SK-N-SH (cell line): ENCODE measurements at regions not wholly inside any gene's neighbourhood (a gene's known extent, or its start where the extent isn't known, plus 50 kb on each side); places are given as distances from the start of the nearest gene placed in this dataset.

Source experiments
- CTCF ChIA-PET: fragments of 300-600, 350-600 bp; formaldehyde crosslinking; extraction: SDS; loops from one replicate; lab custom pipeline; 2021; lab: Yijun Ruan, JAX
- POLR2A ChIA-PET: fragments of 350-600 bp; sonication (Branson Sonifier 250); formaldehyde crosslinking; extraction: SDS; loops from one replicate; lab custom pipeline; 2020; ENCODE audit warnings: antibody characterized with exemption, inconsistent platforms; lab: Yijun Ruan, JAX
- DNase-seq: peaks from one replicate; pipeline ENCODE4 v3.0.0; 2012
- H2AFZ ChIP-seq: fragments of 200-600 bp; sonication (generic); 2 replicates; pipeline ENCODE4 v1.8.1; 2016; ENCODE audit warnings: antibody characterized with exemption, mild to moderate bottlenecking, low read depth
- H3F3A ChIP-seq: fragments of 200-600 bp; sonication (generic); replicated peaks from 2 replicates; pipeline ENCODE3; 2016; ENCODE audit warnings: antibody characterized with exemption, mild to moderate bottlenecking; ENCODE audit not compliant: insufficient read depth
- H3K27ac ChIP-seq, 2 experiments: fragments of 200-500 bp in 1 of 2; fragments of 200-600 bp in 1 of 2; sonication (Bioruptor generic) in 1 of 2; sonication (generic), shearing (Covaris generic) in 1 of 2; 2 replicates each; pipeline versions ENCODE4 v1.5.1 to v1.6.1; 2014 to 2016; ENCODE audit warnings: low read depth in 2 of 2, inconsistent platforms in 1 of 2, low read length in 1 of 2, mild to moderate bottlenecking in 1 of 2, mixed read lengths in 1 of 2
- H3K27me3 ChIP-seq: fragments of 200-600 bp; sonication (generic), shearing (Covaris generic); 2 replicates; pipeline ENCODE4 v1.6.1; 2016; ENCODE audit warnings: mixed run types; ENCODE audit not compliant: insufficient read depth
- H3K36me3 ChIP-seq, 2 experiments: fragments of 200-500 bp in 1 of 2; fragments of 200-600 bp in 1 of 2; sonication (Bioruptor generic) in 1 of 2; sonication (generic) in 1 of 2; replicated peaks in 1 of 2; 2 replicates each; pipeline versions ENCODE3 to v1.5.1; 2014 to 2016; ENCODE audit warnings: low read length in 1 of 2, mild to moderate bottlenecking in 1 of 2; ENCODE audit not compliant: insufficient read depth in 2 of 2, control insufficient read depth in 1 of 2
- H3K4me1 ChIP-seq, 2 experiments: fragments of 200-500 bp in 1 of 2; fragments of 200-600 bp in 1 of 2; sonication (Bioruptor generic) in 1 of 2; sonication (generic), shearing (Covaris generic) in 1 of 2; 2 replicates each; pipeline versions ENCODE4 v1.5.1 to v1.6.1; 2014 to 2016; ENCODE audit warnings: low read depth in 1 of 2, low read length in 1 of 2, mixed run types in 1 of 2; ENCODE audit not compliant: insufficient read depth in 2 of 2, control insufficient read depth in 1 of 2
- H3K4me2 ChIP-seq: fragments of 200-600 bp; sonication (generic), shearing (Covaris generic); 2 replicates; pipeline ENCODE4 v1.6.1; 2017; ENCODE audit warnings: mixed run types
- H3K4me3 ChIP-seq, 2 experiments: fragments of 200-500 bp in 1 of 2; fragments of 200-600 bp in 1 of 2; sonication (Bioruptor generic) in 1 of 2; sonication (generic), shearing (Covaris generic) in 1 of 2; 2 replicates each; pipeline versions ENCODE4 v1.5.1 to v1.8.1; 2014 to 2016; ENCODE audit warnings: low read depth in 2 of 2, inconsistent platforms in 1 of 2, low read length in 1 of 2, mild to moderate bottlenecking in 1 of 2, mixed read lengths in 1 of 2, moderate library complexity in 1 of 2
- H3K79me2 ChIP-seq: fragments of 200-600 bp; sonication (generic); 2 replicates; pipeline ENCODE4 v1.8.1; 2017; ENCODE audit warnings: mild to moderate bottlenecking; ENCODE audit not compliant: insufficient read depth
- H3K9ac ChIP-seq: fragments of 200-600 bp; sonication (generic); 2 replicates; pipeline ENCODE4 v1.6.1; 2017; ENCODE audit warnings: mixed run types
- H3K9me2 ChIP-seq: fragments of 200-600 bp; sonication (generic); 2 replicates; pipeline ENCODE4 v1.6.1; 2017; ENCODE audit warnings: mixed run types
- H3K9me3 ChIP-seq: fragments of 200-600 bp; sonication (generic); 2 replicates; pipeline ENCODE4 v1.6.1; 2017; ENCODE audit warnings: mixed run types, mild to moderate bottlenecking, moderate library complexity
- H4K20me1 ChIP-seq: fragments of 200-600 bp; sonication (generic); 2 replicates; pipeline ENCODE4 v1.6.1; 2017; ENCODE audit warnings: mild to moderate bottlenecking, mixed run types; ENCODE audit not compliant: insufficient read depth
- CHD2 ChIP-seq: fragments of 150-350 bp; IDR thresholded peaks from 2 replicates; pipeline ENCODE4 v1.6.1; 2018; ENCODE audit warnings: low read length; ENCODE audit not compliant: partially characterized antibody
- ELF1 ChIP-seq: IDR thresholded peaks from 2 replicates; pipeline ENCODE4 v1.4.0; 2012
- EP300 ChIP-seq, 2 experiments: IDR thresholded peaks; 2 replicates each; pipeline versions ENCODE4 v1.4.0 to v1.6.1; 2012; ENCODE audit warnings: borderline replicate concordance in 1 of 2, low read depth in 1 of 2, low read length in 1 of 2
- EZH2phosphoT487 ChIP-seq: fragments of 200-600 bp; sonication (generic); IDR thresholded peaks from 2 replicates; pipeline ENCODE4 v1.6.1; 2017; ENCODE audit warnings: low read depth, mixed run types, mild to moderate bottlenecking, antibody characterized with exemption, moderate library complexity, borderline replicate concordance
- FOSL2 ChIP-seq: IDR thresholded peaks from 2 replicates; pipeline ENCODE4 v1.4.0; 2012; ENCODE audit warnings: low read depth, mild to moderate bottlenecking, moderate library complexity, borderline replicate concordance
- MAX ChIP-seq: IDR thresholded peaks from 2 replicates; pipeline ENCODE4 v1.4.0; 2012; ENCODE audit warnings: low read depth
- MEF2A ChIP-seq: IDR thresholded peaks from 2 replicates; pipeline ENCODE4 v1.4.0; 2012; ENCODE audit warnings: low read depth, borderline replicate concordance
- NFIC ChIP-seq: IDR thresholded peaks from 2 replicates; pipeline ENCODE4 v1.4.0; 2012; ENCODE audit warnings: borderline replicate concordance
- RAD21 ChIP-seq: IDR thresholded peaks from 2 replicates; pipeline ENCODE4 v1.6.1; 2012; ENCODE audit warnings: mild to moderate bottlenecking, low read length
- RCOR1 ChIP-seq: fragments of 150-350 bp; IDR thresholded peaks from 2 replicates; pipeline ENCODE4 v1.6.1; 2017; ENCODE audit warnings: antibody characterized with exemption, low read length
- REST ChIP-seq: IDR thresholded peaks from 2 replicates; pipeline ENCODE4 v1.6.1; 2012; ENCODE audit warnings: mild to moderate bottlenecking, low read depth, low read length, moderate library complexity
- RXRA ChIP-seq: IDR thresholded peaks from 2 replicates; pipeline ENCODE4 v1.4.0; 2012; ENCODE audit warnings: low read depth, mild to moderate bottlenecking, borderline replicate concordance
- SIN3A ChIP-seq: IDR thresholded peaks from 2 replicates; pipeline ENCODE4 v1.6.1; 2012; ENCODE audit warnings: low read depth, mild to moderate bottlenecking, low read length, moderate library complexity, borderline replicate concordance
- TCF12 ChIP-seq: IDR thresholded peaks from 2 replicates; pipeline ENCODE4 v1.4.0; 2012
- YY1 ChIP-seq: IDR thresholded peaks from 2 replicates; pipeline ENCODE4 v1.4.0; 2012; ENCODE audit warnings: low read depth, mild to moderate bottlenecking
- WGBS: methylation state at CpG from one replicate; pipeline ENCODE4 v1.1.6; 2017; ENCODE audit warnings: low lambda C conversion rate; 5-methylcytosine and 5-hydroxymethylcytosine counted together
- TF ChIP-seq, protein P1 (sequence below): fragments of 200-600 bp; sonication (generic); IDR thresholded peaks from 2 replicates; pipeline ENCODE4 v1.6.1; 2017; ENCODE audit warnings: antibody characterized with exemption, mild to moderate bottlenecking, moderate library complexity

GRCh38 chr5:74099538-74100267 is 473.7 kb downstream of the ARHGEF28 start:
- H3K27me3 ChIP-seq: no peaks in the 10 kb centered on the region
- H3K4me2 ChIP-seq: no peak overlapping the region
- POLR2A ChIA-PET: no interaction called here
- H2AFZ ChIP-seq: no peak overlapping the region
- no peaks in the 10 kb centered on the region for H3K9me2 ChIP-seq
- TF ChIP-seq EP300 (IDR thresholded peaks at IDR 0.05; ENCODE audit: borderline replicate concordance in 1 of 2, low read depth in 1 of 2, low read length in 1 of 2) (no peak), TCF12 (no peak), CHD2 (no peak), MAX (no peak)
- H3K9ac ChIP-seq: no peak overlapping the region
- H3K4me1 ChIP-seq: peaks cover 1 to 3% of the 10 kb centered on the region in 2 experiments; a peak in 2 of 4 replicates
- DNase-seq: no peak
- CTCF ChIA-PET: no interaction called here
- 74% methylated on average over 3 of the region's 3 CpGs for WGBS
- H3K27ac ChIP-seq: no peak overlapping the region
- H4K20me1 ChIP-seq: no peaks in the 10 kb centered on the region
- H3K36me3 ChIP-seq: no peaks in the 10 kb centered on the region
- H3K9me3 ChIP-seq: no peaks in the 10 kb centered on the region
- no peaks in the 10 kb centered on the region for H3F3A ChIP-seq
- no peaks in the 10 kb centered on the region for H3K79me2 ChIP-seq
- no peak overlapping the region for H3K4me3 ChIP-seq

- POLR2A ChIA-PET: no interaction called here
Observed at GRCh38 chr5:74098941-74099340, 472.9 kb downstream of the ARHGEF28 start.

GRCh38 chr5:74098456-74098855 is 472.5 kb downstream of the ARHGEF28 start:
- Histone ChIP-seq H3K4me3 (no peak overlapping the region), H3K9me2 (no peaks in the 10 kb centered on the region)
- CTCF ChIA-PET: no interaction called here
- no peak for TF ChIP-seq ELF1
- no peak for TF ChIP-seq FOSL2
- no peak for TF ChIP-seq YY1
- TF ChIP-seq RCOR1: no peak
- TF ChIP-seq SIN3A: no peak
- no peak for TF ChIP-seq NFIC
- TF ChIP-seq EZH2phosphoT487: no peak
- TF ChIP-seq RXRA: no peak
- TF ChIP-seq REST: no peak

More at GRCh38 chr5:74098941-74099340, 472.9 kb downstream of the ARHGEF28 start:
- Histone ChIP-seq H2AFZ (no peak overlapping the region), H4K20me1 (no peaks in the 10 kb centered on the region), H3K9me2 (no peaks in the 10 kb centered on the region), H3K36me3 (no peaks in the 10 kb centered on the region), H3K27me3 (no peaks in the 10 kb centered on the region), H3K9me3 (no peaks in the 10 kb centered on the region), H3K79me2 (no peaks in the 10 kb centered on the region), H3K27ac (no peak overlapping the region), H3K4me3 (no peak overlapping the region), H3F3A (no peaks in the 10 kb centered on the region), H3K4me1 (peaks cover 5 to 6% of the 10 kb centered on the region in 2 experiments; a peak in 3 of 4 replicates), H3K4me2 (no peak overlapping the region), H3K9ac (no peak overlapping the region)
- no peak for DNase-seq
- CTCF ChIA-PET: no interaction called here
- TF ChIP-seq RAD21: no peak
- no peak for TF ChIP-seq TCF12
- TF ChIP-seq MEF2A: no peak
- TF ChIP-seq ELF1: no peak
- TF ChIP-seq, protein P1, sequence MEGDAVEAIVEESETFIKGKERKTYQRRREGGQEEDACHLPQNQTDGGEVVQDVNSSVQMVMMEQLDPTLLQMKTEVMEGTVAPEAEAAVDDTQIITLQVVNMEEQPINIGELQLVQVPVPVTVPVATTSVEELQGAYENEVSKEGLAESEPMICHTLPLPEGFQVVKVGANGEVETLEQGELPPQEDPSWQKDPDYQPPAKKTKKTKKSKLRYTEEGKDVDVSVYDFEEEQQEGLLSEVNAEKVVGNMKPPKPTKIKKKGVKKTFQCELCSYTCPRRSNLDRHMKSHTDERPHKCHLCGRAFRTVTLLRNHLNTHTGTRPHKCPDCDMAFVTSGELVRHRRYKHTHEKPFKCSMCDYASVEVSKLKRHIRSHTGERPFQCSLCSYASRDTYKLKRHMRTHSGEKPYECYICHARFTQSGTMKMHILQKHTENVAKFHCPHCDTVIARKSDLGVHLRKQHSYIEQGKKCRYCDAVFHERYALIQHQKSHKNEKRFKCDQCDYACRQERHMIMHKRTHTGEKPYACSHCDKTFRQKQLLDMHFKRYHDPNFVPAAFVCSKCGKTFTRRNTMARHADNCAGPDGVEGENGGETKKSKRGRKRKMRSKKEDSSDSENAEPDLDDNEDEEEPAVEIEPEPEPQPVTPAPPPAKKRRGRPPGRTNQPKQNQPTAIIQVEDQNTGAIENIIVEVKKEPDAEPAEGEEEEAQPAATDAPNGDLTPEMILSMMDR: no peak
- no peak for TF ChIP-seq NFIC

More at GRCh38 chr5:74098456-74098855, 472.5 kb downstream of the ARHGEF28 start:
- Histone ChIP-seq H3K27me3 (no peaks in the 10 kb centered on the region), H3K27ac (no peak overlapping the region), H3K9me3 (no peaks in the 10 kb centered on the region), H3K4me2 (no peak overlapping the region), H4K20me1 (no peaks in the 10 kb centered on the region), H3K4me1 (peaks cover 5 to 10% of the 10 kb centered on the region in 2 experiments; a peak in 3 of 4 replicates), H3K79me2 (no peaks in the 10 kb centered on the region), H3K9ac (no peak overlapping the region), H3K36me3 (no peaks in the 10 kb centered on the region), H2AFZ (no peak overlapping the region), H3F3A (no peaks in the 10 kb centered on the region)
- POLR2A ChIA-PET: no interaction called here
- DNase-seq: no peak
